PC-3 (cell line): ENCODE measurements at regions not wholly inside any gene's neighbourhood (a gene's known extent, or its start where the extent isn't known, plus 50 kb on each side); places are given as distances from the start of the nearest gene placed in this dataset.

Experiments
- EZH2 ChIP-seq: fragments of 300-600 bp; sonication (generic); IDR thresholded peaks from one replicate; pipeline ENCODE4 v1.6.1; 2017; ENCODE audit warnings: antibody characterized with exemption, mild to moderate bottlenecking, low read length; ENCODE audit not compliant: unreplicated experiment
- EZH2phosphoT487 ChIP-seq: fragments of 300-600 bp; sonication (generic); IDR thresholded peaks from 2 replicates; pipeline ENCODE4 v1.6.1; 2018; ENCODE audit warnings: mild to moderate bottlenecking, antibody characterized with exemption, low read length, borderline replicate concordance
- TF ChIP-seq, protein P1 (sequence below): fragments of 300-600 bp; sonication (generic); conservative IDR thresholded peaks from 2 replicates; pipeline ENCODE4 v1.5.1; 2017; ENCODE audit warnings: antibody characterized with exemption, low read depth, mild to moderate bottlenecking, low read length

DNA sequence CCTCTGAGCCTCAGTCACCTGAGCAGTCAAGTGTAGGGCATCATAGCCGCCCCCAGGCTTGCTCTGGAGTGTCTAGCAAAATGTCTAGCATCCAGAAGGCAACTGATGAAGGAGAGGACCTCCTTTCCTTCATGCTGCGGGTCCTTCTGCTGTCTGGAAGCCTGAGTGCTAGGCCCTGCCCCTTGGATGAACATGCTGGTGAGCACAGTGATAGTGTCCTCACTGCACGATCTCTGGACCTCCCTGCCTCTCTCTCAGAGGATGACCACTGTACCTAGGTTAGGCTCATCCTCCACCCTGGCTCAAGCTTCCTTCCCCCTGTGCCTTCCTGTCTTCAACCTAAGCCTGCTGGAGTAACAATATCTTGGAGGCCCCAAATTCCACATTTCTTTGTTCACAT is 128.6 kb downstream of the TENT5C start:
- TF ChIP-seq, protein P1, sequence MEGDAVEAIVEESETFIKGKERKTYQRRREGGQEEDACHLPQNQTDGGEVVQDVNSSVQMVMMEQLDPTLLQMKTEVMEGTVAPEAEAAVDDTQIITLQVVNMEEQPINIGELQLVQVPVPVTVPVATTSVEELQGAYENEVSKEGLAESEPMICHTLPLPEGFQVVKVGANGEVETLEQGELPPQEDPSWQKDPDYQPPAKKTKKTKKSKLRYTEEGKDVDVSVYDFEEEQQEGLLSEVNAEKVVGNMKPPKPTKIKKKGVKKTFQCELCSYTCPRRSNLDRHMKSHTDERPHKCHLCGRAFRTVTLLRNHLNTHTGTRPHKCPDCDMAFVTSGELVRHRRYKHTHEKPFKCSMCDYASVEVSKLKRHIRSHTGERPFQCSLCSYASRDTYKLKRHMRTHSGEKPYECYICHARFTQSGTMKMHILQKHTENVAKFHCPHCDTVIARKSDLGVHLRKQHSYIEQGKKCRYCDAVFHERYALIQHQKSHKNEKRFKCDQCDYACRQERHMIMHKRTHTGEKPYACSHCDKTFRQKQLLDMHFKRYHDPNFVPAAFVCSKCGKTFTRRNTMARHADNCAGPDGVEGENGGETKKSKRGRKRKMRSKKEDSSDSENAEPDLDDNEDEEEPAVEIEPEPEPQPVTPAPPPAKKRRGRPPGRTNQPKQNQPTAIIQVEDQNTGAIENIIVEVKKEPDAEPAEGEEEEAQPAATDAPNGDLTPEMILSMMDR: no peak
- TF ChIP-seq EZH2phosphoT487: no peak
- TF ChIP-seq EZH2: no peak
